Fibroblast of lung (primary cell): ENCODE measurements at regions not wholly inside any gene's neighbourhood (a gene's known extent, or its start where the extent isn't known, plus 50 kb on each side); places are given as distances from the start of the nearest gene placed in this dataset.

Source experiments
- CTCF ChIP-seq, 2 donors: IDR thresholded peaks in 1 of 2; conservative IDR thresholded peaks in 1 of 2; 1 replicate in 1 of 2; 2 replicates in 1 of 2; pipeline ENCODE4 v1.5.1; 2011 to 2012; ENCODE audit warnings: low read length in 2 of 2, control low read depth in 1 of 2, inconsistent platforms in 1 of 2, low read depth in 1 of 2, mild to moderate bottlenecking in 1 of 2
- EZH2 ChIP-seq: IDR thresholded peaks from 2 replicates; pipeline ENCODE4 v1.5.1; 2012; ENCODE audit warnings: low read length, control low read depth, mild to moderate bottlenecking; ENCODE audit errors: missing control alignments

- TF ChIP-seq CTCF (conservative IDR thresholded peaks at IDR 0.05 in 1 of 2, IDR thresholded peaks at IDR 0.05 in 1 of 2; ENCODE audit: low read depth in 1 of 2, low read length in 2 of 2) = no peak
- no peak for TF ChIP-seq EZH2
Measured at GRCh38 chrX:84876876-84877275, 126.8 kb upstream of the APOOL start.
